Loucy (cell line): ENCODE measurements at regions not wholly inside any gene's neighbourhood (a gene's known extent, or its start where the extent isn't known, plus 50 kb on each side); places are given as distances from the start of the nearest gene placed in this dataset.

Experiments
- H2AFZ ChIP-seq: fragments of 200-600 bp; sonication (generic); 2 replicates; pipeline ENCODE4 v1.6.0; 2016; ENCODE audit warnings: antibody characterized with exemption, mild to moderate bottlenecking, low read length, moderate library complexity
- H3F3A ChIP-seq: fragments of 200-600 bp; 2 replicates; pipeline ENCODE4 v1.6.0; 2016; ENCODE audit warnings: antibody characterized with exemption, low read depth, mild to moderate bottlenecking
- H3K27me3 ChIP-seq: fragments of 200-600 bp; sonication (generic); 2 replicates; pipeline ENCODE4 v1.6.1; 2014; ENCODE audit warnings: low read length, mild to moderate bottlenecking; ENCODE audit not compliant: insufficient read depth, poor library complexity, severe bottlenecking
- H3K36me3 ChIP-seq: fragments of 200-600 bp; sonication (generic); 2 replicates; pipeline ENCODE4 v1.6.1; 2016; ENCODE audit warnings: low read length; ENCODE audit not compliant: insufficient read depth
- H3K4me1 ChIP-seq: fragments of 200-600 bp; sonication (generic); 2 replicates; pipeline ENCODE4 v1.5.1; 2014; ENCODE audit warnings: low read length, mild to moderate bottlenecking; ENCODE audit not compliant: insufficient read depth, poor library complexity, severe bottlenecking
- H3K4me2 ChIP-seq: fragments of 200-600 bp; sonication (generic); 2 replicates; pipeline ENCODE4 v1.6.0; 2014; ENCODE audit warnings: antibody characterized with exemption, low read length, low read depth, mild to moderate bottlenecking; ENCODE audit not compliant: poor library complexity, severe bottlenecking
- H3K4me3 ChIP-seq: fragments of 200-600 bp; sonication (generic); 2 replicates; pipeline ENCODE4 v1.5.1; 2014; ENCODE audit warnings: low read length, mild to moderate bottlenecking, mixed read lengths; ENCODE audit not compliant: poor library complexity, severe bottlenecking
- H3K79me2 ChIP-seq: fragments of 200-600 bp; sonication (generic); 2 replicates; pipeline ENCODE4 v1.6.1; 2014; ENCODE audit warnings: low read length; ENCODE audit not compliant: insufficient read depth
- H3K9ac ChIP-seq: fragments of 200-600 bp; sonication (generic); 2 replicates; pipeline ENCODE4 v1.6.0; 2014; ENCODE audit warnings: mild to moderate bottlenecking, low read depth, low read length, moderate library complexity; ENCODE audit not compliant: poor library complexity, severe bottlenecking
- H3K9me2 ChIP-seq: fragments of 200-600 bp; sonication (generic); replicated peaks from 2 replicates; pipeline ENCODE4 v1.6.1; 2016; ENCODE audit warnings: low read depth, low read length, mixed read lengths
- H3K9me3 ChIP-seq: fragments of 200-600 bp; sonication (generic); 2 replicates; pipeline ENCODE4 v1.6.1; 2014; ENCODE audit warnings: mild to moderate bottlenecking, antibody characterized with exemption, low read length, low read depth; ENCODE audit not compliant: insufficient read depth
- H4K20me1 ChIP-seq: fragments of 200-600 bp; sonication (generic); 2 replicates; pipeline ENCODE4 v1.6.0; 2014; ENCODE audit warnings: antibody characterized with exemption, low read length, mild to moderate bottlenecking; ENCODE audit not compliant: insufficient read depth, poor library complexity, severe bottlenecking
- EZH2phosphoT487 ChIP-seq: fragments of 200-600 bp; IDR thresholded peaks from 2 replicates; pipeline ENCODE4 v1.6.1; 2018; ENCODE audit warnings: antibody characterized with exemption, mild to moderate bottlenecking, moderate library complexity, borderline replicate concordance
- TF ChIP-seq, protein P1 (sequence below): fragments of 200-600 bp; sonication (generic); conservative IDR thresholded peaks from 2 replicates; pipeline ENCODE4 v1.5.1; 2014; ENCODE audit warnings: mild to moderate bottlenecking, antibody characterized with exemption, low read length

- Histone ChIP-seq H3K27me3 (no peaks in the 10 kb centered on the region), H3K36me3 (no peaks in the 10 kb centered on the region), H3K9me2 (no peaks in the 10 kb centered on the region), H3K9ac (no peak overlapping the region), H3K4me3 (no peak overlapping the region), H3K4me2 (no peak overlapping the region), H2AFZ (no peak overlapping the region), H3K79me2 (no peaks in the 10 kb centered on the region), H3K9me3 (no peaks in the 10 kb centered on the region), H3K4me1 (no peaks in the 10 kb centered on the region), H3F3A (no peaks in the 10 kb centered on the region), H4K20me1 (no peaks in the 10 kb centered on the region)
- no peak for TF ChIP-seq EZH2phosphoT487
- TF ChIP-seq, protein P1, sequence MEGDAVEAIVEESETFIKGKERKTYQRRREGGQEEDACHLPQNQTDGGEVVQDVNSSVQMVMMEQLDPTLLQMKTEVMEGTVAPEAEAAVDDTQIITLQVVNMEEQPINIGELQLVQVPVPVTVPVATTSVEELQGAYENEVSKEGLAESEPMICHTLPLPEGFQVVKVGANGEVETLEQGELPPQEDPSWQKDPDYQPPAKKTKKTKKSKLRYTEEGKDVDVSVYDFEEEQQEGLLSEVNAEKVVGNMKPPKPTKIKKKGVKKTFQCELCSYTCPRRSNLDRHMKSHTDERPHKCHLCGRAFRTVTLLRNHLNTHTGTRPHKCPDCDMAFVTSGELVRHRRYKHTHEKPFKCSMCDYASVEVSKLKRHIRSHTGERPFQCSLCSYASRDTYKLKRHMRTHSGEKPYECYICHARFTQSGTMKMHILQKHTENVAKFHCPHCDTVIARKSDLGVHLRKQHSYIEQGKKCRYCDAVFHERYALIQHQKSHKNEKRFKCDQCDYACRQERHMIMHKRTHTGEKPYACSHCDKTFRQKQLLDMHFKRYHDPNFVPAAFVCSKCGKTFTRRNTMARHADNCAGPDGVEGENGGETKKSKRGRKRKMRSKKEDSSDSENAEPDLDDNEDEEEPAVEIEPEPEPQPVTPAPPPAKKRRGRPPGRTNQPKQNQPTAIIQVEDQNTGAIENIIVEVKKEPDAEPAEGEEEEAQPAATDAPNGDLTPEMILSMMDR, result no peak
These were observed 202.6 kb downstream of the CD109 start for GRCh38 chr6:73898599-73898998.

DNA sequence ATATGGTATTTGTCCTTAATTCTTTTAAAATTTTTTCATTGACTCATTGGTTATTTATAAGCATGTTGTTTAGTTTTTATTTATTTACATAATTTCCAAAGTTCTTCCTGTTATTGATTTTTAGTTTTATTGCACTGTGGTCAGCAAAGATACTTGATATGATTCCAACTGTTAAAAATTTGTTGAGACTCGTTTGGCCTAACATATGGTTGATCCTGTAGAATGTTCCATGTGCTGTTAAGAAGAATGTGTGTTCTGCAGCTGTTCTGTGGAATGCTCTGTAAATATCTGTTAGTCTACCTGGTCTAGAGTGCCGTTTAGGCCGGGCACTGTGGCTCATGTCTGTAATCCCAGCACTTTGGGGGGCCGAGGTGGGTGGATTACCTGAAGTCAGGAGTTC is 197.7 kb downstream of the CD109 start:
- H3K9ac ChIP-seq, result no peak overlapping the region
- no peak overlapping the region for H2AFZ ChIP-seq
- H3K27me3 ChIP-seq, result no peaks in the 10 kb centered on the region
- no peak overlapping the region for H3K4me2 ChIP-seq
- TF ChIP-seq EZH2phosphoT487, result no peak
- no peaks in the 10 kb centered on the region for H3K9me2 ChIP-seq
- H3K4me3 ChIP-seq, result no peak overlapping the region
- H3K9me3 ChIP-seq, result no peaks in the 10 kb centered on the region
- H3K36me3 ChIP-seq, result no peaks in the 10 kb centered on the region
- no peaks in the 10 kb centered on the region for H3K4me1 ChIP-seq
- H4K20me1 ChIP-seq, result no peaks in the 10 kb centered on the region
- no peaks in the 10 kb centered on the region for H3F3A ChIP-seq
- no peaks in the 10 kb centered on the region for H3K79me2 ChIP-seq

GRCh38 chr6:73888050-73888449 is 192.0 kb downstream of the CD109 start:
- Histone ChIP-seq H3K27me3 (no peaks in the 10 kb centered on the region), H3K4me3 (no peak overlapping the region), H3F3A (no peaks in the 10 kb centered on the region), H3K79me2 (no peaks in the 10 kb centered on the region), H3K9me2 (no peaks in the 10 kb centered on the region), H3K9ac (no peak overlapping the region), H3K9me3 (no peaks in the 10 kb centered on the region), H4K20me1 (no peaks in the 10 kb centered on the region), H3K4me2 (no peak overlapping the region), H2AFZ (no peak overlapping the region), H3K36me3 (no peaks in the 10 kb centered on the region), H3K4me1 (peaks cover 20% of the 10 kb centered on the region)
- TF ChIP-seq EZH2phosphoT487, result no peak
- TF ChIP-seq, protein P1, result no peak

DNA sequence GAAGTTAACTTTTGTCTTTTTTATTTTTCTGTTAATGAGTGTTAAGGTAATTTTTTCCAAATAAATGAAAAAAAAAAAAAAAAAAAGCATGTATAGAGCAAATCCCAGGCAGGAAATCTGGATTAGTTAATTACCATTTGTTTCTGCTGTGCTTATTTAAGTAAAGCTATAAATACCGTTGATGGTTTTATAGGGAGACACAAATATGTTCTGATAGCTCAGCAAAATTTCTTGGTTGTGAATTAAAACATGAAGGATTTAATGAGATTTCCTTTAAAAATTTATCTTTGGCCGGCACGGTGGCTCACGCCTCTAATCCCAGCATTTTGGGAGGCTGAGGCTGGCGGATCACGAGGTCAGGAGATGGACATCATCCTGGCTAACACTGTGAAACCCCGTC is 189.4 kb downstream of the CD109 start:
- H3K27me3 ChIP-seq, result no peaks in the 10 kb centered on the region
- H3K79me2 ChIP-seq, result no peaks in the 10 kb centered on the region
- H3K4me2 ChIP-seq, result no peak overlapping the region
- no peaks in the 10 kb centered on the region for H3F3A ChIP-seq
- no peak overlapping the region for H3K4me3 ChIP-seq
- no peaks in the 10 kb centered on the region for H4K20me1 ChIP-seq
- H3K9ac ChIP-seq, result no peak overlapping the region
- H3K9me3 ChIP-seq, result no peaks in the 10 kb centered on the region
- no peak overlapping the region for H2AFZ ChIP-seq
- no peaks in the 10 kb centered on the region for H3K36me3 ChIP-seq
- H3K4me1 ChIP-seq, result peaks cover 20% of the 10 kb centered on the region
- no peaks in the 10 kb centered on the region for H3K9me2 ChIP-seq
- TF ChIP-seq, protein P1, result no peak
- TF ChIP-seq EZH2phosphoT487, result no peak
